ENCODE measurements at regions not wholly inside any gene's neighbourhood (a gene's known extent, or its start where the extent isn't known, plus 50 kb on each side); places are given as distances from the start of the nearest gene placed in this dataset.

- TF ChIP-seq CTCF (IDR thresholded peaks at IDR 0.05) (no peak), ZNF138 (CRISPR knock-in tag; conservative IDR thresholded peaks at IDR 0.05) (no peak), ZBTB21 (CRISPR knock-in tag; IDR thresholded peaks at IDR 0.05; ENCODE audit: borderline replicate concordance) (no peak), ELF4 (CRISPR knock-in tag; IDR thresholded peaks at IDR 0.05; ENCODE audit: low read depth) (no peak), MAX (CRISPR knock-in tag; IDR thresholded peaks at IDR 0.05) (no peak), JUN (CRISPR knock-in tag; IDR thresholded peaks at IDR 0.05) (no peak)
- TF ChIP-seq, protein P1, sequence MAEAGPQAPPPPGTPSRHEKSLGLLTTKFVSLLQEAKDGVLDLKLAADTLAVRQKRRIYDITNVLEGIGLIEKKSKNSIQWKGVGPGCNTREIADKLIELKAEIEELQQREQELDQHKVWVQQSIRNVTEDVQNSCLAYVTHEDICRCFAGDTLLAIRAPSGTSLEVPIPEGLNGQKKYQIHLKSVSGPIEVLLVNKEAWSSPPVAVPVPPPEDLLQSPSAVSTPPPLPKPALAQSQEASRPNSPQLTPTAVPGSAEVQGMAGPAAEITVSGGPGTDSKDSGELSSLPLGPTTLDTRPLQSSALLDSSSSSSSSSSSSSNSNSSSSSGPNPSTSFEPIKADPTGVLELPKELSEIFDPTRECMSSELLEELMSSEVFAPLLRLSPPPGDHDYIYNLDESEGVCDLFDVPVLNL (CRISPR knock-in tag; IDR thresholded peaks at IDR 0.05; ENCODE audit: borderline replicate concordance, low read depth) = no peak
- TF ChIP-seq, protein P2, sequence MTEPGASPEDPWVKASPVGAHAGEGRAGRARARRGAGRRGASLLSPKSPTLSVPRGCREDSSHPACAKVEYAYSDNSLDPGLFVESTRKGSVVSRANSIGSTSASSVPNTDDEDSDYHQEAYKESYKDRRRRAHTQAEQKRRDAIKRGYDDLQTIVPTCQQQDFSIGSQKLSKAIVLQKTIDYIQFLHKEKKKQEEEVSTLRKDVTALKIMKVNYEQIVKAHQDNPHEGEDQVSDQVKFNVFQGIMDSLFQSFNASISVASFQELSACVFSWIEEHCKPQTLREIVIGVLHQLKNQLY (CRISPR knock-in tag; IDR thresholded peaks at IDR 0.05) = no peak
Measured at GRCh38 chr3:34864011-34864410, 775.3 kb upstream of the ARPP21 start.

Data from WTC11 (cell line).